Lower lobe of right lung (tissue), 2 donors: ENCODE measurements at regions not wholly inside any gene's neighbourhood (a gene's known extent, or its start where the extent isn't known, plus 50 kb on each side); places are given as distances from the start of the nearest gene placed in this dataset.

Experiments used
- ATAC-seq, 2 donors: fragments of 200-7000 bp; cut with Tn5 transposase; one replicate each; pipeline ENCODE4 v1.9.1; 2020 to 2022; ENCODE audit warnings: mild to moderate bottlenecking in 2 of 2, moderate library complexity in 2 of 2
- DNase-seq: peaks from one replicate; pipeline ENCODE4 v3.0.0-alpha.2; 2020
- H3K27ac ChIP-seq: fragments of 200-600 bp; one replicate; pipeline ENCODE4 v1.8.0; 2022
- H3K27me3 ChIP-seq: fragments of 200-600 bp; one replicate; pipeline ENCODE4 v1.8.0; 2022; ENCODE audit warnings: low read depth
- H3K36me3 ChIP-seq: fragments of 200-600 bp; one replicate; pipeline ENCODE4 v1.8.0; 2022; ENCODE audit warnings: mild to moderate bottlenecking
- H3K4me1 ChIP-seq: fragments of 200-600 bp; one replicate; pipeline ENCODE4 v1.8.0; 2022
- H3K4me3 ChIP-seq: fragments of 200-600 bp; one replicate; pipeline ENCODE4 v1.8.0; 2022; ENCODE audit warnings: mild to moderate bottlenecking
- H3K9me3 ChIP-seq: fragments of 200-600 bp; one replicate; pipeline ENCODE4 v1.8.0; 2022
- intact Hi-C: fragments of 100-400 bp; cut with DNase I; formaldehyde crosslinking; loops from one replicate; pipeline ENCODE4 v1.11.0; 2022
- TF ChIP-seq, protein P1 (sequence below): fragments of 200-600 bp; IDR thresholded peaks from one replicate; pipeline ENCODE4 v1.8.0; 2022; ENCODE audit warnings: antibody characterized with exemption, mild to moderate bottlenecking
- donor health status: DM: no; HTN: yes; CAD: no; lungs with severe emphysema.

- no peaks in the 10 kb centered on the region for H3K4me1 ChIP-seq
- ATAC-seq: no peak
- no peak overlapping the region for H3K4me3 ChIP-seq
- H3K27me3 ChIP-seq: no peaks in the 10 kb centered on the region
- no peak overlapping the region for H3K27ac ChIP-seq
- intact Hi-C loops: no loop called here
- TF ChIP-seq, protein P1, sequence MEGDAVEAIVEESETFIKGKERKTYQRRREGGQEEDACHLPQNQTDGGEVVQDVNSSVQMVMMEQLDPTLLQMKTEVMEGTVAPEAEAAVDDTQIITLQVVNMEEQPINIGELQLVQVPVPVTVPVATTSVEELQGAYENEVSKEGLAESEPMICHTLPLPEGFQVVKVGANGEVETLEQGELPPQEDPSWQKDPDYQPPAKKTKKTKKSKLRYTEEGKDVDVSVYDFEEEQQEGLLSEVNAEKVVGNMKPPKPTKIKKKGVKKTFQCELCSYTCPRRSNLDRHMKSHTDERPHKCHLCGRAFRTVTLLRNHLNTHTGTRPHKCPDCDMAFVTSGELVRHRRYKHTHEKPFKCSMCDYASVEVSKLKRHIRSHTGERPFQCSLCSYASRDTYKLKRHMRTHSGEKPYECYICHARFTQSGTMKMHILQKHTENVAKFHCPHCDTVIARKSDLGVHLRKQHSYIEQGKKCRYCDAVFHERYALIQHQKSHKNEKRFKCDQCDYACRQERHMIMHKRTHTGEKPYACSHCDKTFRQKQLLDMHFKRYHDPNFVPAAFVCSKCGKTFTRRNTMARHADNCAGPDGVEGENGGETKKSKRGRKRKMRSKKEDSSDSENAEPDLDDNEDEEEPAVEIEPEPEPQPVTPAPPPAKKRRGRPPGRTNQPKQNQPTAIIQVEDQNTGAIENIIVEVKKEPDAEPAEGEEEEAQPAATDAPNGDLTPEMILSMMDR: no peak
- H3K9me3 ChIP-seq: no peaks in the 10 kb centered on the region
- H3K36me3 ChIP-seq: no peaks in the 10 kb centered on the region
- DNase-seq: no peak
Measured at GRCh38 chr2:134191835-134192234, 62.0 kb upstream of the MGAT5 start.

- intact Hi-C loops: no loop called here
- Histone ChIP-seq H3K4me3 (no peak overlapping the region), H3K4me1 (peaks cover 11% of the 10 kb centered on the region), H3K9me3 (no peaks in the 10 kb centered on the region), H3K27me3 (no peaks in the 10 kb centered on the region), H3K36me3 (no peaks in the 10 kb centered on the region), H3K27ac (no peak overlapping the region)
- no peak for ATAC-seq
- no peak for DNase-seq
- TF ChIP-seq, protein P1: no peak
Measured at GRCh38 chr2:134193006-134193405, 60.9 kb upstream of the MGAT5 start.

DNA sequence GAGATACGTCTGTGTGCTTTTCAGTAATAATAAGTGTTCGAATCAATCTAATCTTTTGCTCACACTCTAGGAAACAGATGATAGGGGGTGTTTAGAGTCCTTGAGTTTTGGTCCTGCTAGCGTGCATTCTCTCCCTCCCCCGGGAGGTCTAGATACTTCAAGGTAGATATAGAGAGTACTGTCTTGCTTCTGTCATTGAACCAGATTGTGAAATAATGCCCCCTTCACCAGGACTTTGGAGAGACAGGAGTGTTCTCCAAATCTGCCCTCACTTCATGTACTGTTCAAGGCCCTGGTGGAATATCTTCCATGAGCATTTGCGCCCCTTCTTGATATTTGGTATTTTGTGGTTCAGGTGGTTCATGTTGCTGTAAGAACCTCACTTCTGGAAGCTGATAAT is 59.4 kb upstream of the MGAT5 start:
- H3K27me3 ChIP-seq: no peaks in the 10 kb centered on the region
- no peaks in the 10 kb centered on the region for H3K36me3 ChIP-seq
- intact Hi-C loops: no loop called here
- TF ChIP-seq, protein P1: no peak
- H3K4me3 ChIP-seq: no peak overlapping the region
- DNase-seq (no peak), ATAC-seq (no peak)
- H3K27ac ChIP-seq: no peak overlapping the region
- H3K9me3 ChIP-seq: no peaks in the 10 kb centered on the region
- peaks cover 22% of the 10 kb centered on the region for H3K4me1 ChIP-seq

DNA sequence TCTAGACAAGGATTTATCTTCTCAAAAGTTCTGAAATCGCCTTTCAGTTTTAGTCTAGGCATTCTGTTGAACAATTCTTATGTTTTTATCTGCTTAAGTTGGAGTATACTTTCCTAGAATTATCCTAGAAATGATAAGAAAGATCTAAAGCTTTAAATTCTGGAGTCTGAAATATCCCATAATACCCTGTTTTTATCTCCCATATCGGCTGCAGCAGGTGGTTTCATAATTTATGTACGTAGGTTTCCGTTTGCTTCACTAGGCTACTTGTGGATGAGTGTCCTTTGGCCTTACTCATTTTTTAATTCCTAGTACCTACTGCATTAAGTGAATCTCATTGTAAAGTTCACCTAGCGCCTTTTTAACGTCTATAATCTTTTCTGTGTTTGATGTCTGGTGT is 58.5 kb upstream of the MGAT5 start:
- Histone ChIP-seq H3K27ac (no peak overlapping the region), H3K4me3 (no peak overlapping the region), H3K27me3 (no peaks in the 10 kb centered on the region), H3K4me1 (peaks cover 22% of the 10 kb centered on the region), H3K9me3 (no peaks in the 10 kb centered on the region), H3K36me3 (no peaks in the 10 kb centered on the region)
- DNase-seq (no peak), ATAC-seq (no peak)
- TF ChIP-seq, protein P1: no peak
- intact Hi-C loops: no loop called here

DNA sequence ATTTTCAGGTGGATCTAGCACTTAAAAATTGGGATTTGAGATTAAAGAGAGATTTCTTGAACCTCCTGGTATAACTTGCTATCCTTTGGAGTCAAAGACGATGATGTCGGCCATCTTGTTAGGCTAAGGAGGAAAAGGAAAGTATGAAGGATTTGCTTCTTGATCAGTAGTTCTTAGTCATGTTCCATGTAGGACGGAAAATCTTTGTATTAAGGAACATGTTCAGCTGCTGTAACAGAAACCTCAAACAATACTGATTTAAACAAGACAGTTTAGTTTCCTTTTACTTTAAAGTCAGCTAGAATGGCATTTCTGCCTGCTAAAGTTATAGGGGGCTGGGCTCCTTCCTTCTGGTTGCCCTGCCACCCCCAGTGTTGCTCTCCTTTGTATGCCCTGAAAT is 56.4 kb upstream of the MGAT5 start:
- DNase-seq: no peak
- H3K27ac ChIP-seq: no peak overlapping the region
- no peak for ATAC-seq
- TF ChIP-seq, protein P1: no peak
- H3K36me3 ChIP-seq: no peaks in the 10 kb centered on the region
- H3K9me3 ChIP-seq: no peaks in the 10 kb centered on the region
- intact Hi-C loops: no loop called here
- no peaks in the 10 kb centered on the region for H3K27me3 ChIP-seq
- H3K4me1 ChIP-seq: peaks cover 22% of the 10 kb centered on the region
- no peak overlapping the region for H3K4me3 ChIP-seq
